ENCODE measurements at regions not wholly inside any gene's neighbourhood (a gene's known extent, or its start where the extent isn't known, plus 50 kb on each side); places are given as distances from the start of the nearest gene placed in this dataset.

DNA sequence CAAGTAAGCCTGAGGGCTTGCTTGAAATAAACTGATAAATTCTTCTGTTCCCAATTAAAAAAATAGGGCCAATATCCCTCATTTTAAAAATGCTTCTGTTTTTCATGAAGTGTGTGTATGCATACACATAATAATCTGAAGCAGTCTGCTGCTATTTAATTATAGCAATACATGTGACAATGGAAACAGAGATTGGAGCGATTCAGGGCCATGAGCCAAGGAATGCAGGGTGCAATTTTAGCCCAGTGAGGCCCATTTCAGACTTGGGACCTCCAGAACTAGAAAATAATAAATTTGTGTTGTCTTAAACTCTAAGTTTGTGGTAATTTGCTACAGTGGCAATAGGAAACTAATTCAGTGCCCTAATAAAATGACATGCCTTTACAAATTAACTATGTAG lies 264.9 kb downstream of the LTN1 start:
- WGBS, 2 donors = 74 to 82% methylated on average over 1 of the region's 1 CpG
- no peaks in the 10 kb centered on the region for H3K4me1 ChIP-seq
- H3K27ac ChIP-seq = no peak overlapping the region
- no peaks in the 10 kb centered on the region for H3K36me3 ChIP-seq
- H3K27me3 ChIP-seq = no peaks in the 10 kb centered on the region
- no peaks in the 10 kb centered on the region for H3K9me3 ChIP-seq
- H3K4me3 ChIP-seq = no peak overlapping the region
- ATAC-seq (ENCODE audit: low FRiP score in 2 of 2) = no peak
- no peak for DNase-seq
- TF ChIP-seq POLR2A (IDR thresholded peaks at IDR 0.05) (no peak), EP300 (IDR thresholded peaks at IDR 0.05) (no peak), POLR2AphosphoS5 (IDR thresholded peaks at IDR 0.05) (no peak)
- TF ChIP-seq, protein P1, sequence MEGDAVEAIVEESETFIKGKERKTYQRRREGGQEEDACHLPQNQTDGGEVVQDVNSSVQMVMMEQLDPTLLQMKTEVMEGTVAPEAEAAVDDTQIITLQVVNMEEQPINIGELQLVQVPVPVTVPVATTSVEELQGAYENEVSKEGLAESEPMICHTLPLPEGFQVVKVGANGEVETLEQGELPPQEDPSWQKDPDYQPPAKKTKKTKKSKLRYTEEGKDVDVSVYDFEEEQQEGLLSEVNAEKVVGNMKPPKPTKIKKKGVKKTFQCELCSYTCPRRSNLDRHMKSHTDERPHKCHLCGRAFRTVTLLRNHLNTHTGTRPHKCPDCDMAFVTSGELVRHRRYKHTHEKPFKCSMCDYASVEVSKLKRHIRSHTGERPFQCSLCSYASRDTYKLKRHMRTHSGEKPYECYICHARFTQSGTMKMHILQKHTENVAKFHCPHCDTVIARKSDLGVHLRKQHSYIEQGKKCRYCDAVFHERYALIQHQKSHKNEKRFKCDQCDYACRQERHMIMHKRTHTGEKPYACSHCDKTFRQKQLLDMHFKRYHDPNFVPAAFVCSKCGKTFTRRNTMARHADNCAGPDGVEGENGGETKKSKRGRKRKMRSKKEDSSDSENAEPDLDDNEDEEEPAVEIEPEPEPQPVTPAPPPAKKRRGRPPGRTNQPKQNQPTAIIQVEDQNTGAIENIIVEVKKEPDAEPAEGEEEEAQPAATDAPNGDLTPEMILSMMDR (IDR thresholded peaks at IDR 0.05) = no peak

GRCh38 chr21:28725396-28725795 lies 267.3 kb downstream of the LTN1 start:
- H3K4me1 ChIP-seq = no peaks in the 10 kb centered on the region
- DNase-seq (no peak), ATAC-seq (ENCODE audit: low FRiP score in 2 of 2) (no peak)
- 87 to 94% methylated on average over 1 of the region's 1 CpG for WGBS, 2 donors
- H3K4me3 ChIP-seq = no peak overlapping the region
- no peak overlapping the region for H3K27ac ChIP-seq
- H3K36me3 ChIP-seq = no peaks in the 10 kb centered on the region
- TF ChIP-seq EP300 (IDR thresholded peaks at IDR 0.05) (no peak), POLR2A (IDR thresholded peaks at IDR 0.05) (no peak), POLR2AphosphoS5 (IDR thresholded peaks at IDR 0.05) (no peak)
- TF ChIP-seq, protein P1 (IDR thresholded peaks at IDR 0.05) = no peak
- no peaks in the 10 kb centered on the region for H3K27me3 ChIP-seq
- no peaks in the 10 kb centered on the region for H3K9me3 ChIP-seq

- no peak overlapping the region for H3K27ac ChIP-seq
- DNase-seq (no peak), ATAC-seq (ENCODE audit: low FRiP score in 2 of 2) (no peak)
- no peaks in the 10 kb centered on the region for H3K27me3 ChIP-seq
- H3K9me3 ChIP-seq = no peaks in the 10 kb centered on the region
- TF ChIP-seq EP300 (IDR thresholded peaks at IDR 0.05) (no peak), POLR2AphosphoS5 (IDR thresholded peaks at IDR 0.05) (no peak), POLR2A (IDR thresholded peaks at IDR 0.05) (no peak)
- TF ChIP-seq, protein P1 (IDR thresholded peaks at IDR 0.05) = no peak
- H3K4me3 ChIP-seq = no peak overlapping the region
- WGBS, 2 donors = 90 to 97% methylated on average over 5 of the region's 5 CpGs
- H3K36me3 ChIP-seq = no peaks in the 10 kb centered on the region
- no peaks in the 10 kb centered on the region for H3K4me1 ChIP-seq
Observed at GRCh38 chr21:28723646-28724045, 269.0 kb downstream of the LTN1 start.

GRCh38 chr21:28719723-28720122 lies 273.0 kb downstream of the LTN1 start:
- WGBS, 2 donors = 93 to 97% methylated on average over 3 of the region's 3 CpGs
- DNase-seq (no peak), ATAC-seq (ENCODE audit: low FRiP score in 2 of 2) (no peak)
- H3K36me3 ChIP-seq = no peaks in the 10 kb centered on the region
- H3K9me3 ChIP-seq = no peaks in the 10 kb centered on the region
- H3K27ac ChIP-seq = no peak overlapping the region
- TF ChIP-seq, protein P1 (IDR thresholded peaks at IDR 0.05) = no peak
- TF ChIP-seq POLR2AphosphoS5 (IDR thresholded peaks at IDR 0.05) = no peak
- no peak for TF ChIP-seq POLR2A (IDR thresholded peaks at IDR 0.05)
- TF ChIP-seq EP300 (IDR thresholded peaks at IDR 0.05) = no peak
- no peaks in the 10 kb centered on the region for H3K4me1 ChIP-seq
- no peak overlapping the region for H3K4me3 ChIP-seq
- no peaks in the 10 kb centered on the region for H3K27me3 ChIP-seq

DNA sequence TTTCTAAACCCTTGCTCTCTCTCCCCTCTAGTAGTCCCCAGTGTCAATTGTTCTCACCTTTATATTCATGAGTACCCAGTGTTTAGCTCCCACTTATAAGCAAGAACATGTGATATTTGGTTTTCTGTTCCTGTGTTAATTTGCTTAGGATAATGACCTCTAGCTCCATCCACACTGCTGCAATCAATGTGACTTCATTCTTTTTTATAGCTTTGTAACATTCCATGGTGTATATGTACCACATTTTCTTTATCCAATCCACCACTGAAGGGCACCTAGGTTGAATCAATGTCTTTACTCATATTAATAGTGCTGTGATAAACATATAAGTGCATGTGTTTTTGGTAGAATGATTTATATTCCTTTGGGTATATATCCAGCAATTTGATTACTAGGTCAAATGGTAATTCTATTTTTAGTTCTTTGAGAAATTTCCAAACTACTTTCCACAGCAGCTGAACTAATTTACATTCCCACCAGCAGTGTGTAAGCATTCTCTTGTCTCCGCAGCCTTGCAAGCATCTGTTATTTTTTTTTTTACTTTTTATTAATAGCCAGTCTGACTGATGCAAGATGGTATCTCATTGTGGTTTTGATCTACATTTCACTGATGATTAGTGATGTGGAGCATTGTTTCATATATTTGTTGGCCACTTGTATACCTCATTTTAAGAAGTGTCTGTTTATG lies 277.8 kb downstream of the LTN1 start:
- 58 to 69% methylated on average over 1 of the region's 1 CpG for WGBS, 2 donors
- H3K4me3 ChIP-seq = no peak overlapping the region

More for the DNA sequence above, 277.8 kb downstream of the LTN1 start:
- ATAC-seq (ENCODE audit: low FRiP score in 2 of 2) (no peak), DNase-seq (no peak)
- Histone ChIP-seq H3K36me3 (no peaks in the 10 kb centered on the region), H3K27me3 (no peaks in the 10 kb centered on the region), H3K9me3 (no peaks in the 10 kb centered on the region), H3K27ac (no peak overlapping the region), H3K4me1 (no peaks in the 10 kb centered on the region)
- TF ChIP-seq EP300 (IDR thresholded peaks at IDR 0.05) (no peak), POLR2AphosphoS5 (IDR thresholded peaks at IDR 0.05) (no peak)
